NAMALWA (cell line): ENCODE measurements at regions not wholly inside any gene's neighbourhood (a gene's known extent, or its start where the extent isn't known, plus 50 kb on each side); places are given as distances from the start of the nearest gene placed in this dataset.

ENCODE experiments used
- DNase-seq: peaks from one replicate; pipeline ENCODE4 v3.0.0-alpha.2; 2015; ENCODE audit warnings: low spot score

DNA sequence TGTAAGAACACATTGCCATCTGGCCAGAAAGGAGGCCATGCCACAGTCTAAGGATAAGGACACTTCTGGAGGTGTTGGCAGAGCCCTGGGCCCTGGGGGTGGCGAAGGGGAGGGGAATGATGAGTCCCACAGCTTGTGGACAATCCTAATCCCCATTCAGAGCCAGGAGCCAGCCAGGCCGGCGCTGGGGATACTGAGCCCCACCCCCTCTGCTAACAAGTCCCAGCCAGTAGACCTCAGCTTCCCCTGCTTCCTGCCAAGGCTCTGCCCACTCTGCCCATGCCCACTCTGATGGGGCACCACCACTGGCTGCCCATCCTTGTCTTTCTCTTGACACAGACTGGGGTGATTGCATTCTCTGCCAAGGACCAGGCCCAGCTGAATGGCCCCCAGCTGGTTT, 71.9 kb downstream of the NAV1 start:
- no peak for DNase-seq

DNA sequence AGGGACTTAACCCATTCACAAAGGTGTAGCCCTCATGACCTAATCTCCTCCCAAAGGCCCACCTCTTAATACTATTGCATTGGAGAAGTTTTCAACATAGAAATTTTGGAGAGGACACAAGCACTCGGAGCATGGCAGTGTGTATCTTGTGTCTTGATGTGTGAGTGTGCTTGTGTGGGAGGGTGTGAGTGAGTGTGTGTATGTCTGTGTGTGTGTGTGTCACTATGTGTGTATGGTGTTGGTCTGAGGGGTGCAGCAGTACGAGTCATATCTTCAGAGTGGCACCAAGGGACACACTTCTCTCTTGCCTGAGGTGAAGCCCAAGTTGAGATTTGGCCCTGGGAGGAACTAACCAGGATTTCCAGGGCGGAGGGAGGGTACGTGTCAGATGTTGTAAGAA, 73.7 kb downstream of the NAV1 start:
- no peak for DNase-seq

DNA sequence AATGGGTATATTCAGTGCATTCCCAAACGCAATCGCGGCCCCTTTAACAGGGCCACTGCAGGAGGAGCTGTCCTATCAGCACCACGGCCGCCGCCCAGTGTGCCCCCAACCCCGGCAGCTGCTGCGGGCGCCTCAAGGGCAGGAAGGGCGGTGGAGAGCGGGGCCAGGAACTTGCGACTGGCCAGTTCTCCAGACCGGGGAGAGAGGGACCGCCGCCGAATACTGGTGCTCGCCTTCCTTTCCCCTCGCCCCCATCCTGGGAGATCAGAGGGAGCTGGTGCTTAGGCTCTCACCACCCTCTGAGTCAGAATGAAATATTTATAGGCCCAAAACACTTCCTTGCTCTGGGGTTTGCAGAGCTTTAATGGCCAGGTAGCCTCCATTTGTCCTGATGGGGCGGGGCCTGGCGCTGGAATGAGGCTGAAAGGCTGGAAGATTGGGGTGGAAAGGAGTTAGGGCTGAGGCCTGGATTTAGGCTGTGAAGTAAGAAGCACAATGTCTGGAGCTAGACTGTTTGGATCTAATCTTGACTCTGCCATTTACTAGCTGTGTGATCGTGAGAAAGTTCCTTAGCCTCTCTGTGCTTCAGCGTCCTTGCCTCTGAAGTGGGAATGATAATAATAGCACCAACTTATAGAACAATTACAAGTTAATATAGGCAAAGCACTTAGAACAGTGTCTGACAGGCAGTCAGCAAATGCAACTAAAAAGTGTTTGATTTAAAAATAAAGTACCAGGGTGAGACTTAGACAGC, 75.5 kb downstream of the NAV1 start:
- DNase-seq = no peak

DNA sequence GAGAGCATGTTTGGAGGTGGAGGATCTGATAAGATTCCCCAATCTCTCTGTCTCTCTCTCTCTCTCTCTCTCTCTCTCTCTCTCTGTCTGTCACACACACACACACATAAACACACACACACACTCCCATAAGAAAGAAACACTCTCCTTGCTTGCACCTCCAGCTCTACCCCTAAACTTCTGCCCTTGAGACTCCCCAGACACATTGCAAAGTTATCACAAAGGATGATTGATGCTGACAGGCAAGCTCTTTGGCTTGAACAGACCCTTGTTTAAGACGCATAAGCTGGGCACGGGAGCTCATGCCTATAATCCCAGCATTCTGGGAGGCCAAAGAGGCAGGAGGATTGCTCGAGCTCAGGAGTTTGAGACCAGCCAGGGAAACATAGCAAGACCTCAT, 78.2 kb downstream of the NAV1 start:
- DNase-seq = no peak

DNA sequence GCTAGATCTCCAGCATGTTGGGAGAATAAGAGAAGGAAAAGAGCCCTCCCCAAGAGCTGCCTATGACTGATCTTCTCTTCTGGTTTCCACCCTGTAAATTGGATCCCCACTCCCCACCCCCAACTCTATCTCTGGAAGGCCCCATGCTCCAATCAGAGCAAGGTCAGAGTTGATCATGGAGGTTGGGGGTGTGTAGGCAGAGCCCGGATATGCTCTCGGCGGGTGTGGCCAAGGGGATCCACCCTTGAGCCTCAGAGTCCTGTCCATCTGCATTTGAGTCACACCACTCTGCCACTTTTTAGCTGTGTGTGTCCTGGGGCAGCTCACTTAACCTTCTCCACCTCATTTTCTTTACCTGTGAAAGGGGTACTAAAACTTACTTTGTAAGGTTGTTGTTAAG, 79.5 kb downstream of the NAV1 start:
- no peak for DNase-seq

DNA sequence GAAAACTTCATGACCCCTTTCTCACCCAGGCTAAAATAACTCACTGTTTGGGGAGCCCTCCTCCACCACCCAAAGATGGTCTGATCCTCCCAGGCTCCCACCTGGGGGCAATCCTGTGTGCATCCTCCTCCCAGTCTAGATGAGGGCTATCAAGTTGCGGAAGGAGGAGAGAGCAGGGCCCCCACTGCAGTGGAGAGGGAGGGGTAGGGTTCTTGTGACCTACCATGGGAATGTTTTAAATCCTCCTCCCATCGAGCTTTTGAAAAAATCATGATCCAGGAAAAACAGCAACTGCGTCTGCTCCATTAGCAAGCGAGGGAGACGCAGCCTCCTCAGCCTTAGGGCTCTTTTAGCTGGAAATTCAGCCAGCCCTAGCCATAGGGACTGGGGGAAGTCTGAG, 80.0 kb downstream of the NAV1 start:
- DNase-seq = no peak

DNA sequence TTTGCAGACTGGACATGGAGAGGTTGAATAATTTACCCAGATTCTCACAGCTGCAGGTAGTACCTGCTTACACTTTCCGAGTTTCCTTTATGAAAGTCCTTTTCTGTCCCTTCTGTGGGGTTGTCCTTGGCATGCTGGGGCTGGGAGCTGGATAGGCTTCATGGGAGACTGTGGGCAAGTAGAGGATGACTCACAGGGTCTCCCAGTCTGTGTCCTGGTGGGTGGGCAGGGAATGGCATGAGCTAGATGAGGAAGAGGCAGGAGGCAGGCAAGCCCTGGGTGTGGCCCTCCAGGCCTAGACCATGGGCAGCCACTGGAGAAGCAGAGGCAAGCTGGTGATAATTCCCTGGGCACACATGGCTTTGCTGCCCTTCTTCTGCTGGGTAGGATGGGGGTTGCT, 80.6 kb downstream of the NAV1 start:
- DNase-seq = no peak

DNA sequence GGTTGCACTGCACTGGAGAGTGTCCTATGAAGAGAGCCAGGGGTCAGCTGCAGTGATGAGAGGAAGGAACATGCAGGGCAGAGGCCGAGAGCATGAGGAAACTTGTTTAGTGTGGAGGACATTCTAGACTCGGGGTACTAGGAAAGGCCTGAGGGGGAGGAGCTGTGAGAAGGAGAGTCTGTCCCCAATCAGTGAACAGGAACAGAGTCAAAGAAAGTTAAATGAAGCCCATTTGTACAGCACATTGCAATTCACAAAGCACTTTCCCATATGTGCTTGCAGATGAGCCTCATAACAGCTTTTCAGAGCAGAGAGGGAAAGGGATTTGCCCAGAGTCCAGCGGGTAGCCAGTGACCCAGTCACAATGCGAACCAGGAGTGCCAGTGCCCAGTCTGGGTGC, 83.4 kb downstream of the NAV1 start:
- DNase-seq = no peak

DNA sequence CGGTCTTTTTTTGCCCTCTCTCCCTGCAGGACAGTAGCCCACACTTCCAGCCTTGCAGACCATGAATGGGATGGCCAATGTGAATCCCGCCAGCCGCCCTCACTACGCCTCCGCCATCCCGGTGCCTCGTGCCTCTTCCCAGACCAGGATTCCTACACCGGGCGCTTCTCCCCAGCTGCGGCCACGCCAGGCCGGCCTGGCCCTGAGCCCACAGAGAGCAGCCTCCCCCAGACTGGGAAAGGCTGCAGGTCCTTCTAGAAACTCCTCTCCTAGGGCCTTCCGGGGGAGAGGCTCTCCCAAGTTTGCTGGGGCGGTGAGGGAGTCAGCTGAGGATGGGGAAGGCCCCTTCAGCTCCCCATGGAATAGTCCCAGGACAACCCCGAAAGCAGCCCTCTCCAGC, 83.9 kb downstream of the NAV1 start:
- DNase-seq = no peak

DNA sequence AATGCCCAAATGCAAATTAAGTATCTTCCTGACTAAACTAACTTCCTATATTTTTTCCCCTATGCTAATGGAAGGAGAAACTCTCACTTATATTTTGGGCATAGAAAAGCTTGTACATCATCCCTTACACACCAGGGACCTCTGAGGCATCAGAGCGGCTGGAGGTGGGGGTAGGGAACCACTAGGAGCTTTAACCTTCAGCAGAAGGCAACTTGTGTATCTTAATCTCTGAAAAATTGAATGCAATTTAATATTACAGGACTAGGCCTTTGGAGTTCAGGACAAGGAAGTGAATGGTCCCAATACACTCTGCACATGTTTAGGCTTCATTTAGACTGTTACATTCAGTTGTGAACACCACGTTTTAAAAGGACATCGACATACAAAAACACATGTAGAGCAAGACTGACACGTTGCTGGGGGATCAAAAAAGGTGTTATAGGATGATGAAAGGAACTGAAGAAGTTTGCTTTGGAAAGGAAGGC, 85.9 kb downstream of the NAV1 start:
- DNase-seq = no peak

DNA sequence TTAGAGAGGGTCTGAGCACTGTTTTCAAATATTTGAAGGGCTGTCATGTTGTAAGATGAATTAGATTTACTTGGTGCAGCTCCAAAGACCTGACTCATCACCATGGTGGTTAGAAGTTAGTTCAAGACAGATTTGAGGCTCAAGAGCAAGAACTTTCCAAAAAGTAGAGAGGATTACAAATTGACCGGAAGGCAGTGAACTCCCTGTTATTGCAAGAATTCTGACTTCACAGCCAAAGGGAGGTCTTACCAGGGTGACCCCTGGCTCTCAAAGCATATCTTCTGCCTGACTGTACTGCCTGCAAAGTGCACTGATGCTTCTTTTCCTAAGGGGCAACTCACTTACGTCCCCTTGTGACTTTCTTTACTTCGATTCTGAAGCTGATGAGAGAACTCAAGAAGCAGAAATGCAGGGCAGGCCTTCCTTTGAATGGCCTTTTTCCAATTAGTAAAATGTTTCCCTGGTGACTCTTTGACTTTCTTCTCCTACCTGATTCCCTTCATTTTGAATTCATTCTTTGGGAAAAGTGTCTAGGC, 86.4 kb downstream of the NAV1 start:
- no peak for DNase-seq

DNA sequence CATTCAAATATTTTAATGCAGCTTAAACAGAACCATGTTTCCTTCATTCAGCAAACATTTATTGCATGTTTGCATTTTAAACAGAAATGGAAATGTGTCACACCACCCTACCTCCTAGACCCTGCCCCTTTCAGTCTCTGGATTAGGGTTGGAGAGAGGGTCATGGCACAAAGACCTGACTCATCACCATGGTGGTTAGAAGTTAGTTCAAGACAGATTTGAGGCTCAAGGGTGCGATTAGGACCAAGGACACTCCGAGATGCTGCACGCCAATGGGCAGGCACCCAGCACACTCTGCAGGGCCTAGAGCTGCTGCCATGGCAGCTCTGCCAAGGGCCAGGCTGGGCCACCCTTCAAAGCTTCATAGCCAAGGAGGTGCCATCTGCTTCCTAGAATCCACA, 86.9 kb downstream of the NAV1 start:
- no peak for DNase-seq

DNA sequence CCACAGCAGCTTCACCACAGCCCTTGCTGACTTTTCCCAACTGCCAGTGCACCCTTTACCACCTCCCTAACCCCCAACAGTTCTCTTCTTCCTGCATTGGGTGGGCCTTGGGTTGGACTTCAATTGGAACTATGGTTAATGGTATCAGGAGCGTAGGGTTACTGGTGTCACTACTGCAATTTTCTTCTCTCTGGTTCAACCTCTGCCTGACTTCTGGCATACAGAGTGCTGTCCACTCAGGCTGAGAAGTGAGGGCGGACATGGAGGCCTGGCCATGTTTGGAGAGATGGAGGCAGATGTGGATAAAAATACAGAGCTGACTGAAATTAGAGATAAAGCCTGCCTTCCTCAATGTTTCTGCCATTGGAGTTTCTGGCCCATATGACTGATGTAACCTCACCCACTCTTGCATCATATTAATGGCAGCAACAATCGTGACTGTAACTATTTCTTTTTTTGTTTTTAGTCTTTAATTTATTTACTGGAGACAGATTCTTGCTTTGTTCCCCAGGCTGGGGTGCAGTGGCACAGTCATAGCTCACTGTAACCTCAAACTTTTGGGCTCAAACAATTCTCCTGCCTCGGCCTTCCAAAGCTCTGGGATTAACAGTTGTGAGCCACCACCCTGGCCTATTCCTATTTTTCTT, 87.8 kb downstream of the NAV1 start:
- DNase-seq = no peak

DNA sequence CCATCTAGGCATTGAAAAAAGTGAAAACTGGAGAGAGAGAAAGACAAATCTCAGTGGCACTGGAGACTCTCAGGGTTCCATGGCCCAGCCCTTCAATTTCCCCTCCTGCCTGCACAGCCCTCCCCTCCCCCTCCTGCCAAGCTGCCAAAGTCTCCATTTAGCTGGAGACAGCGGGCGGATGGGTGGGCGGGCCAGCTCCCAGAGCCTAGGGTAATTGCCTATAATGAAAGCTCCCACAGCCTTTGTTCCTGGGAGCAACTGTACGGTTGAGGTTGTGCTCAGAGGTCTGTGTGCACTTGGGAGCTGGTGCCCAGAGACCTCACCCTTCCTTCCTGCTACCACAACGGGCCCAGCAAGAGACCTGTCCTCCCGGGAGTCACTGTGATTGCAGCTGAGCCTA, 89.6 kb downstream of the NAV1 start:
- DNase-seq = no peak

DNA sequence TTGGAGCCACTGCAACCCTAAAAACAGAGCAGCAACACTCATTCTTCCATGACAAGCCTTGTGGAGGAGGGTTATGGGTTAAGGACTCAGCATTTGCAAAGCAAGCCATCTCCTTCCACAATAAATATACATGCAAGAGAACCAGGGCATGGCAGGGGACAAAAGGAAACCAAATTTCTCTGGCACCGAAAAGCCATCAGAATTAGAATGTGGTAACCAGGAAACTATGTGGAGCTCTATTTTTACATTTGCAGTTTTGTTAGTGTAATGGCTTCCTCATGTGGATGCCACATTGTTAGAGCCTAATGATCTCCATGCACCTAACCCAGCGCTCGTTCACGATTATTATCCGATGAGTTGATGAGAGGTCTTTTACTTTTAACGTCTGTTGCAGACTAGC, 91.7 kb downstream of the NAV1 start:
- DNase-seq = no peak

DNA sequence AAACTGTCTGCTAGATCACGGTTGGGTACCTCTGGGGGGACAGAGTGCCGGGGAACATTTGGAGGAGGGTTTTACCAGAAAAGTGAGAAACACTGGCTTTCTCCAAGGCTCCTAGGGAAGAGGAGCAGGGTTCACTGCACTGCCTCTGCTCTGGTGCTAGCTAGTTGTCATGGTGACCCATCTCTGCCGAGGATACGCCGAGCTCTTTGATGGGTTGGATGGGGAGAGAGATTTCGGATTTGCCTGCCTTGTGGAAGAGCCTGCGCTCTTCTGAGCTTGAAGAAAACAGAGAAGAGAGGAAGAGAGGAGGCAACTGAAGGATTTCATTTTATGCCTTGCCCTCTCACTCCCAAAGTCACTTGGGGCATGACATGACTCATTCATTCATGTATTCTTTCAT, 92.1 kb downstream of the NAV1 start:
- DNase-seq = no peak

DNA sequence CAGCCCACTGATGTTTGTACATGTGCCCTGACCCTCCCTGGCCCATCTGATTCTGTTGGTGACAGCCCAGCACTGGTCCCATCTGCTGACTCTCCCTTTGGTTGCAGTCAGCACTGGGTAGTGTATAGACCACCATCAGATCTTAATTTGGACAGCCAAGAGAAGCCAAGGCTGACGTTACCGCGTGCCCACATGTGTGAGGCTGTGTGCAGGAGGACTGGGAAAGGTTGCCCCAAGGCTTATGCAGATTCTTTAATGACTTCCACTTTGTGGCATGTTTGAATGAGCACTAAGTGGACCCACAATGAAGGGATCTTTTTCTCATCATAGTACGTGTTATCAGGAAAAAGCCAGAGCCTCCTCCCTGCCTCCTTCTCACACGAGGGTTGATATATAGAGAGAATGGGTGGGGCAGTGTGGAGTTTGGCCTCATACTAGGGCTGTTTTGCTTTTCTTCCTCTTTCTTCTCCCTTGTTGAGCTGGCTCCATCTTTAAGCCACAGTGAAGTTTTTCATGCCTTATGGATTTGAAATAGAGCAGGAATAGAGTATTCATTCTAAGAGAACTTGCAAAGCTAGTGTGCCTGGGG, 93.5 kb downstream of the NAV1 start:
- DNase-seq = no peak

DNA sequence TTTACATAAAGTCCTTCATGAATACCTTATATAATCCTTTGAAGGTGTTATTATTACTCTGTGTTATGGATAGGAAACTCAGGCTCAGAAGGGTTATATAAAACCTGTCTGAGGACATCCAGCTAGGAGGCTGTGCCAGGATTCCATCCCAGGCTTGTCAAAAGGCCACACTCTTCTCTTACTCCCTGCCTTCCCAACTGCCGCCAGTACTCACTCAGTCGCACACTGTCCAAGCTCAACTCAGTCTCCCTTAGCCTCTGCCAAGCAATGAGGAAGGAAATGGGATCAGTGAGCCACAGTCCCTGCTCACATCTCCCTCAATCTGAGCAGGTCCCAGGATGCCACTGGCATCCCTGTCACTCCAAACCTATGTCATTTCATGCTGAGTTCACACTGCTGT, 94.4 kb downstream of the NAV1 start:
- no peak for DNase-seq

DNA sequence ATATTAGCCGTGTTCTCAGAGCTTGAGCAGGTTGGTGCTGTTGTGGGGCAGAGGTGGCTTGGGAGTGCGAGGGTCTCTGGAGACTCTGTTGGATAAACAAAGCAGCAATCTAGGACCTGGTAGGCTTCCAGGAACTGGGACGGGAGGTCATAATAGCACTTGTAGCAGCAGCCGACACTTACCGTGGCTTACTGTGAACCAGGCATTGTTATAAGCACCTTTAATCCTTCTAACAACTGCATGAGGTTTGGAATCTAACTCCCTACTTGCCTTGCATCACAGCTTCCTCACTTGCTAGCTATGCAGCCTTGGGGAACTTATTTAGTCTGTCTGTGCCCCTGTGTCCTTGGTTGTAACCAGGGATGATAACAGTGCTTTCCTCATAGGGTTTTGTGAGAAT, 94.9 kb downstream of the NAV1 start:
- no peak for DNase-seq

DNA sequence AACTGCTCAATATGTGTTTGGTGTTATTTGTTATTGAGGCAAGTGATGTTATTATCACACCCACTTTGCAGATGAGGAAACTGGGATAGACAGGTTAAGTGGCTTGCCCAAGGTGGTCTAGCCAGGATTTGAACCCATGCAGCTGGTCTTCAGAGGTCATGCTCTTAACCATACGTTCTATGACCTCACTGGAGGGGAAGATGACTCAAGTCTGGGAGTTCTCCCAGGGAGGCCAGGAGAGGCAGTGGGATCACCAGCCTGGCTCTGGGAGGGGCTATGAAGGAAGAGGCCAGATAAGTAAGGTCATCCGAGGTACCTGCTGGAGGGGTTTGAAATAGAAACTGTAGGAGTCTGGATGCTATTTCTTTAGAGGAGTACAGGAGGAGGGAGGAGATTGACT, 95.3 kb downstream of the NAV1 start:
- no peak for DNase-seq

DNA sequence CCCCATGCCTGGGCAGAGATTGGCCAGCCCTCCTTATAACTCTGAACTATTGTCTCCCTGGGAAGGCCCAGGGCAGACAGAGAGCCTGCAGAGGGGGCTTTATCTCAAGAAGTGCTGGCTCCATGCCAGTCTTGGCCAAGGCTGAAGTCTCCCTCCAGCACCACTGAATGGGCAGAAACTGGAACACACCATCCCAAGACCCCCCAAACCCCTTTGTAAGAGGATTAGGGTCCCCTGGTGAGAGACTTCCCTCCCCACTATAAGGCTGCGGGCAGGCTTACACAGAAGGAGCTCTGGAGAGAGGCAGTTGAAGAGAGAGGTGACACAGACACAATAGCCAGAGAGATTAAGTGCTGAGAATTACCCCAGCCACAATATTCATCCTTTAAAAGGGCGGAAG, 97.2 kb downstream of the NAV1 start:
- DNase-seq = no peak

DNA sequence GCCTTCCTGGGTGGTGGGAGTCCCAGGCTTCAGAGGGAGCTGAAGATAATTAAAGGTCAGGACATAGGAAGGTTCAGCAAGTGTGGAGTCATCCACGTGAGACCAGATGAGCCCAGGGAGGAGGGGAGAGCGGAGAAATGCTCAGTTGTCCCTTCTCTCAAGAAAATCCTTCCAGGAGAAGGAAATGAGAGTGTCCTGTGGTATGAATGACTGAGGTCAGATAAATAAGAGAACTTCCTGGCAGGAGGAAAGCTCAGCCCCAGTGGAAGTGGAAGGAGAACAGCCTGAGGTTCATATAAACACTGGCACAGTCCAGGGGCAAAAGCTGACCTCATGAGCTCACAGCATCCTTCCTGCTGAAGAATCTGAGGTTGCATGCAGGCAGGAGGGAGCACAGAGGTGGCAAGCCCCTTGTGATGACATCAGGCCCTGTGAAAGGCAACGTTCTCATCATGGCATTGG, 97.6 kb downstream of the NAV1 start:
- DNase-seq = no peak
